GM12878 (cell line): ENCODE measurements at regions not wholly inside any gene's neighbourhood (a gene's known extent, or its start where the extent isn't known, plus 50 kb on each side); places are given as distances from the start of the nearest gene placed in this dataset.

Experiments used
- ATAC-seq: fragments of 200-7000 bp; cut with Tn5 transposase; 3 replicates; pipeline ENCODE4 v1.9.1; 2020; ENCODE audit warnings: mild to moderate bottlenecking, moderate library complexity
- BruUV-seq: library from RNA; stranded (reverse); fragments of 400-500 nt; replicated peaks from 2 replicates; lab custom pipeline; 2021; lab: Mats Ljungman, UMichigan
- CTCF ChIA-PET: fragments of 300-600 bp; sonication (Branson Sonifier 250); formaldehyde crosslinking; extraction: SDS; loops from one replicate; lab custom pipeline; 2021; ENCODE audit warnings: inconsistent platforms; lab: Yijun Ruan, JAX
- POLR2A ChIA-PET: fragments of 350-600 bp; formaldehyde crosslinking; extraction: SDS; loops from one replicate; lab custom pipeline; 2021; ENCODE audit warnings: inconsistent platforms; lab: Charles Lee
- RAD21 ChIA-PET: fragments of 300-600 bp; sonication (Branson Sonifier 250); formaldehyde crosslinking; loops from one replicate; lab custom pipeline; 2023; ENCODE audit warnings: antibody characterized with exemption; ENCODE audit not compliant: unreplicated experiment; lab: Charles Lee
- SMC1A ChIA-PET: fragments of 300-600 bp; sonication (Branson Sonifier 250); formaldehyde crosslinking; loops from one replicate; lab custom pipeline; 2023; ENCODE audit not compliant: unreplicated experiment, uncharacterized antibody; lab: Charles Lee
- DNase-seq: peaks from one replicate; pipeline ENCODE4 v3.0.0-alpha.2; 2011; ENCODE audit warnings: low read depth, low spot score
- FAIRE-seq: peaks from 3 replicates; lab custom pipeline; 2011; peaks lifted over from hg19 to GRCh38; lab: Jason Lieb, UNC
- H2AFZ ChIP-seq: 2 replicates; pipeline ENCODE4 v1.6.0; 2011; ENCODE audit warnings: low read depth, low read length, control low read depth; ENCODE audit not compliant: control insufficient read depth
- H3K27ac ChIP-seq: 2 replicates; pipeline ENCODE4 v1.5.1; 2011; ENCODE audit warnings: control low read depth; ENCODE audit not compliant: control insufficient read depth, insufficient read depth
- H3K27me3 ChIP-seq, 2 experiments: replicated peaks in 1 of 2; 2 replicates each; pipeline versions ENCODE4 v1.6.0 to v1.6.1; 2011; ENCODE audit warnings: low read length in 1 of 2; ENCODE audit not compliant: control insufficient read depth in 2 of 2, insufficient read depth in 2 of 2
- H3K36me3 ChIP-seq, 2 experiments: 2 replicates each; pipeline ENCODE4 v1.5.1; 2011; ENCODE audit warnings: low read length in 1 of 2; ENCODE audit not compliant: control insufficient read depth in 2 of 2, insufficient read depth in 2 of 2
- H3K4me1 ChIP-seq: 2 replicates; pipeline ENCODE4 v1.6.1; 2011; ENCODE audit warnings: mild to moderate bottlenecking, low read length, moderate library complexity, mixed read lengths; ENCODE audit not compliant: control insufficient read depth, insufficient read depth
- H3K4me2 ChIP-seq: 2 replicates; pipeline ENCODE4 v1.6.0; 2011; ENCODE audit warnings: control low read depth; ENCODE audit not compliant: control insufficient read depth, insufficient read depth
- H3K4me3 ChIP-seq: fragments of 200-600 bp; sonication (generic); 2 replicates; pipeline ENCODE4 v1.5.1; 2016
- H3K79me2 ChIP-seq: 2 replicates; pipeline ENCODE4 v1.6.0; 2011; ENCODE audit warnings: low read length; ENCODE audit not compliant: control insufficient read depth, insufficient read depth
- H3K9ac ChIP-seq: 2 replicates; pipeline ENCODE4 v1.8.0; 2011; ENCODE audit warnings: low read length, control low read depth, mixed read lengths; ENCODE audit not compliant: control insufficient read depth, insufficient read depth
- H3K9me3 ChIP-seq: replicated peaks from 3 replicates; pipeline ENCODE4 v1.5.1; 2011; ENCODE audit warnings: mild to moderate bottlenecking, low read length; ENCODE audit not compliant: control insufficient read depth, insufficient read depth
- H4K20me1 ChIP-seq: 2 replicates; pipeline ENCODE4 v1.6.0; 2011; ENCODE audit not compliant: control insufficient read depth, insufficient read depth
- CREB1 ChIP-seq: IDR thresholded peaks from 2 replicates; pipeline ENCODE4 v1.6.1; 2012; ENCODE audit warnings: low read depth, mild to moderate bottlenecking, inconsistent platforms
- CREM ChIP-seq: IDR thresholded peaks from 2 replicates; pipeline ENCODE4 v1.6.1; 2014; ENCODE audit warnings: antibody characterized with exemption, low read depth
- JUND ChIP-seq: IDR thresholded peaks from 2 replicates; pipeline ENCODE4 v1.6.1; 2012; ENCODE audit warnings: low read depth, mild to moderate bottlenecking, low read length, improper control_type of control experiment, moderate library complexity
- NFXL1 ChIP-seq: fragments of 450-650 bp; IDR thresholded peaks from 2 replicates; pipeline ENCODE4 v1.6.1; 2017; ENCODE audit warnings: antibody characterized with exemption, mild to moderate bottlenecking, borderline replicate concordance
- PAX5 ChIP-seq: IDR thresholded peaks from 2 replicates; pipeline ENCODE4 v1.6.1; 2011; ENCODE audit warnings: low read depth, low read length, borderline replicate concordance
- POLR2AphosphoS2 ChIP-seq: IDR thresholded peaks from 2 replicates; pipeline ENCODE4 v1.6.1; 2011; ENCODE audit warnings: low read depth, mild to moderate bottlenecking, low read length, improper control_type of control experiment, moderate library complexity
- POU2F2 ChIP-seq: IDR thresholded peaks from 3 replicates; pipeline ENCODE4 v1.6.1; 2011; ENCODE audit warnings: low read depth, mild to moderate bottlenecking, low read length, borderline replicate concordance
- SMAD1 ChIP-seq: fragments of 450-650 bp; IDR thresholded peaks from 2 replicates; pipeline ENCODE4 v1.6.1; 2018; ENCODE audit warnings: mild to moderate bottlenecking, low read depth; ENCODE audit not compliant: partially characterized antibody
- STAT1 ChIP-seq: fragments of 450-650 bp; conservative IDR thresholded peaks from 2 replicates; pipeline ENCODE4 v1.6.1; 2014; ENCODE audit warnings: antibody characterized with exemption, mild to moderate bottlenecking
- ZNF207 ChIP-seq: fragments of 450-650 bp; IDR thresholded peaks from 2 replicates; pipeline ENCODE4 v1.6.1; 2014; ENCODE audit warnings: antibody characterized with exemption, mild to moderate bottlenecking, borderline replicate concordance
- WGBS: methylation state at CpG from one replicate; pipeline ENCODE4 v1.1.6; 2016; ENCODE audit warnings: low lambda C conversion rate; ENCODE audit not compliant: insufficient replicate concordance, insufficient coverage; ENCODE audit errors: missing lambda C conversion rate; 5-methylcytosine and 5-hydroxymethylcytosine counted together
- in situ Hi-C: fragments of 300-500 bp; cut with MboI; formaldehyde crosslinking; loops from 9 replicates; pipeline ENCODE4 v1.14.3; 2018; ENCODE audit warnings: mixed read lengths
- intact Hi-C: fragments of 100-400 bp; cut with micrococcal nuclease; formaldehyde crosslinking; loops from one replicate; pipeline ENCODE4 v1.14.2; 2022; ENCODE audit not compliant: unreplicated experiment
- TF ChIP-seq, protein P1 (sequence below): fragments of 150-350 bp; IDR thresholded peaks from 2 replicates; pipeline ENCODE4 v1.6.1; 2016; ENCODE audit warnings: low read depth, low read length
- TF ChIP-seq, protein P2 (sequence below): IDR thresholded peaks from 2 replicates; pipeline ENCODE4 v1.6.1; 2011; ENCODE audit warnings: low read depth, mild to moderate bottlenecking, low read length, moderate library complexity, borderline replicate concordance; ENCODE audit errors: extremely low read depth
- TF ChIP-seq, protein P3 (sequence below): IDR thresholded peaks from 2 replicates; pipeline ENCODE4 v1.6.1; 2012; ENCODE audit warnings: low read depth, low read length, improper control_type of control experiment

DNA sequence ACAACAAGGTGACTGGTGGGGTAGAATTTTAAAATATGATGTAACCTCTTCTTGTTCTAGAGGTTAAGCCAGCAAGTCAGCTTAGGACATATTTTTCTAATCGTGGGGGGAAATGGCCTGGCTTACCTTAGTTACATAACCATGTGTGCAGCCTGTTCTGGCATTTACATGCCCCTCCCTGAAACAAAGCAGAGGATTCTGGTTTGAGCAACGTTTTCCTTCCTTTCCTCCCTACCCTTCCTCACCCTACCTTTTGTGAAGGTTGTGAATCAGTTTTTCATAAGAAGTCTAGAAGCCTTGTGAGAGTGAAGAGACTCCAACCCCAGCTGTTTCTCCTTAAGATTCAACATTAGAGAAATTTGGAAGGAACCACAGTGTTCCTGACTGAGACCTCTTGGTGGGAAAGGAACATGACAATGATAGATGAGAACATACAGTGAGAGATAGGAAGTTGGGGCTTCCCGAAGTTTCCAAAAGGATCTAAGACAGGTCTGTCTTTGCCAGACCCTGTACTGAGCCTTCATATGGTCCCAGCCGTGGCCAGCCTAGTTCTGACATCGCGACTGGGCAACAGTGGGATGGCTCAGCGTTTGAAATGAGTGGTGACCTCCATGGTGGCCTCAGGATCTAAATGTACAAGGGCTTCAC is 365.2 kb downstream of the SPATA31D1 start:
- H4K20me1 ChIP-seq = no peaks in the 10 kb centered on the region
- H3K27me3 ChIP-seq = no peaks in the 10 kb centered on the region
- H3K9me3 ChIP-seq = no peaks in the 10 kb centered on the region
- in situ Hi-C loops = no loop called here
- H3K4me1 ChIP-seq = no peaks in the 10 kb centered on the region
- no peak overlapping the region for H3K27ac ChIP-seq
- H3K4me3 ChIP-seq = no peak overlapping the region
- no peak overlapping the region for H2AFZ ChIP-seq
- DNase-seq = no peak
- TF ChIP-seq, protein P1, sequence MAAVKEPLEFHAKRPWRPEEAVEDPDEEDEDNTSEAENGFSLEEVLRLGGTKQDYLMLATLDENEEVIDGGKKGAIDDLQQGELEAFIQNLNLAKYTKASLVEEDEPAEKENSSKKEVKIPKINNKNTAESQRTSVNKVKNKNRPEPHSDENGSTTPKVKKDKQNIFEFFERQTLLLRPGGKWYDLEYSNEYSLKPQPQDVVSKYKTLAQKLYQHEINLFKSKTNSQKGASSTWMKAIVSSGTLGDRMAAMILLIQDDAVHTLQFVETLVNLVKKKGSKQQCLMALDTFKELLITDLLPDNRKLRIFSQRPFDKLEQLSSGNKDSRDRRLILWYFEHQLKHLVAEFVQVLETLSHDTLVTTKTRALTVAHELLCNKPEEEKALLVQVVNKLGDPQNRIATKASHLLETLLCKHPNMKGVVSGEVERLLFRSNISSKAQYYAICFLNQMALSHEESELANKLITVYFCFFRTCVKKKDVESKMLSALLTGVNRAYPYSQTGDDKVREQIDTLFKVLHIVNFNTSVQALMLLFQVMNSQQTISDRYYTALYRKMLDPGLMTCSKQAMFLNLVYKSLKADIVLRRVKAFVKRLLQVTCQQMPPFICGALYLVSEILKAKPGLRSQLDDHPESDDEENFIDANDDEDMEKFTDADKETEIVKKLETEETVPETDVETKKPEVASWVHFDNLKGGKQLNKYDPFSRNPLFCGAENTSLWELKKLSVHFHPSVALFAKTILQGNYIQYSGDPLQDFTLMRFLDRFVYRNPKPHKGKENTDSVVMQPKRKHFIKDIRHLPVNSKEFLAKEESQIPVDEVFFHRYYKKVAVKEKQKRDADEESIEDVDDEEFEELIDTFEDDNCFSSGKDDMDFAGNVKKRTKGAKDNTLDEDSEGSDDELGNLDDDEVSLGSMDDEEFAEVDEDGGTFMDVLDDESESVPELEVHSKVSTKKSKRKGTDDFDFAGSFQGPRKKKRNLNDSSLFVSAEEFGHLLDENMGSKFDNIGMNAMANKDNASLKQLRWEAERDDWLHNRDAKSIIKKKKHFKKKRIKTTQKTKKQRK = no peak
- TF ChIP-seq JUND (no peak), CREB1 (no peak), POLR2AphosphoS2 (no peak), CREM (no peak), STAT1 (no peak), PAX5 (no peak), POU2F2 (no peak), SMAD1 (no peak), ZNF207 (no peak), NFXL1 (no peak)
- TF ChIP-seq, protein P2, sequence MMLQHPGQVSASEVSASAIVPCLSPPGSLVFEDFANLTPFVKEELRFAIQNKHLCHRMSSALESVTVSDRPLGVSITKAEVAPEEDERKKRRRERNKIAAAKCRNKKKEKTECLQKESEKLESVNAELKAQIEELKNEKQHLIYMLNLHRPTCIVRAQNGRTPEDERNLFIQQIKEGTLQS = no peak
- TF ChIP-seq, protein P3, sequence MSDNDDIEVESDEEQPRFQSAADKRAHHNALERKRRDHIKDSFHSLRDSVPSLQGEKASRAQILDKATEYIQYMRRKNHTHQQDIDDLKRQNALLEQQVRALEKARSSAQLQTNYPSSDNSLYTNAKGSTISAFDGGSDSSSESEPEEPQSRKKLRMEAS = no peak
- H3K4me2 ChIP-seq = no peak overlapping the region
- no peaks in the 10 kb centered on the region for H3K36me3 ChIP-seq
- intact Hi-C loops = no loop called here
- ATAC-seq = no peak
- CTCF ChIA-PET = no interaction called here
- 32% methylated on average over 7 of the region's 7 CpGs for WGBS
- SMC1A ChIA-PET = no interaction called here
- no peaks in the 10 kb centered on the region for H3K79me2 ChIP-seq
- H3K9ac ChIP-seq = no peak overlapping the region
- no TSS peak for BruUV-seq
- no peak for FAIRE-seq
- POLR2A ChIA-PET = no interaction called here
- RAD21 ChIA-PET = no interaction called here
